Eye (tissue), 1 donor: ENCODE measurements at regions not wholly inside any gene's neighbourhood (a gene's known extent, or its start where the extent isn't known, plus 50 kb on each side); places are given as distances from the start of the nearest gene placed in this dataset.
A peak's percentile ranks its signal among the peaks of the same experiment; 100 is the strongest.

Experiments
- DNase-seq: peaks from one replicate; pipeline ENCODE4 v3.0.0-alpha.2; 2015

DNA sequence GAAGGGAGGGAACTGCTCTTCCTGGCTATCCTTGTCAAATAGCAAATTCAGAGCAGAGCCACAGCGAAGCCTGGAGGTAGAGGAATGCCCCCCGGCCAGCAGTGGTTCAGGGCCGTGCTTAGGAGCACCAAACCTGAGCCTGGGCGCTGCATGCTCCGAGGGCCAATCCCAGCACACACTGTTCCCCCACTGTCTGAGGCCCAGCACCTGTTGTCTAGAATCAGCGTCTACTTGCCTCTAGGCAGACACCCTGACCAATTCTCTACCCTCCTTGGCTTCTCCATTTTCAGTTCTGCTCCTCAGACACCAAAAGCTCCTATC lies 177.6 kb upstream of the PKDCC start:
- no peak for DNase-seq

GRCh38 chr2:41871080-41871479 lies 176.7 kb upstream of the PKDCC start:
- DNase-seq = peak; percentile 62

DNA sequence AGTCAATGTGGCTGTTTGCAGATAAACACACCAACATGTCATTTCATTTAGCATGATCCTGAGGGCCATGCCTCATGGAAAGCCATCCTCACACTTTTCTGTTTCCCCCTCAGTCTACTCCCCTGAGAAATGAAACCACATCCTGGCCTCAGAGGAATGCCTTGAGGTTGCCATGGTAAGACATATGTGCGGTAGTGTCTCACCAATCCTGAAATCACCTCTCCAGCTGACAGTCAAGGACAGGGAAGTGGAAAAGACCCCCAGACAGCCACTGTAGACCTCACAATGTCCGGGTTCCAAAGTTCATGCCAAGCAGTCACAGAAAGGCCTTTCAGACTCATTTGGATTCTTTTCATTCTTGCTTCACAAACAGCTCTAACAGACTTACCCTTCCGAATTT lies 175.2 kb upstream of the PKDCC start:
- no peak for DNase-seq

DNA sequence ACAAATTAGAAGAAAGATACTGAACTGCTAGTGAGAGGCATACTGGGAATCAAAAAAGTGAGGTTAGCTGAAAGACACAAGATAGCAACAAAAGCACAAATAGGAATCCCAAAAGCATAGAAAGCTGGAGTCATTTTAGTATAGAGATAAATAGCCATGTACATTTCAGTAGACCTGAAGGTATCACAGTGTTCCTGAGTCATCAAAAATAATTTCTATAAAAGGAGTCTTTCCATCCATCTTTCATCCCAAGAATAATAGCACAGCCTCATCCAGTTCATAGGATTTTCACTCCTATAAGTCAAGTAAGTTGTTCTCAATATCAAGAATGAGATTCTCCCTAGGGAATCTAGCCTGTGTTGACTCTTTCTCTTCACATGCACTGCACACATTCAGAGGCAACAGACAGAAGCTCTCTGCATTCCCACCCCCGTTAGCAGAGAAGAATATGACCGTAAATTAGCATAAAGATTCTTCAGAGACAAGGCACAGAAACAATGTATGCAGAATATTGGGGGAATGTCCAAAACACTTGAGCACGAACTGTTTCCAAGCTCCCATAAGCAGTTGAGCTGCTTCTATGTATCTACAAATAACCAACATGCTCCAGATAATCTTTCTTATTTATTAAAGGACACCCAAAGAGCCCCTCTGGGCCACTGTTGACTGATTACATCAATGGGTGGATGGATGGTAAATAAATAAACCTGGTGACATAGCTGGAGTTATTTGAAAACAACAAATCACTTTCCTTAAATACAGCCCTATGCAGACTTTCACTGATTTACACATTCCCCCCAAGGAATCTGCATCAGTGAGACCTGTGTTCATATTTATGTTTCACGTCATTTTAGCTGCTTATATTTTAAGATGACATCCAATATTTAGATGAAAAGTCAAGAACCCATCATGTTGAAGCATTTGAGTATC lies 174.5 kb upstream of the PKDCC start:
- no peak for DNase-seq

DNA sequence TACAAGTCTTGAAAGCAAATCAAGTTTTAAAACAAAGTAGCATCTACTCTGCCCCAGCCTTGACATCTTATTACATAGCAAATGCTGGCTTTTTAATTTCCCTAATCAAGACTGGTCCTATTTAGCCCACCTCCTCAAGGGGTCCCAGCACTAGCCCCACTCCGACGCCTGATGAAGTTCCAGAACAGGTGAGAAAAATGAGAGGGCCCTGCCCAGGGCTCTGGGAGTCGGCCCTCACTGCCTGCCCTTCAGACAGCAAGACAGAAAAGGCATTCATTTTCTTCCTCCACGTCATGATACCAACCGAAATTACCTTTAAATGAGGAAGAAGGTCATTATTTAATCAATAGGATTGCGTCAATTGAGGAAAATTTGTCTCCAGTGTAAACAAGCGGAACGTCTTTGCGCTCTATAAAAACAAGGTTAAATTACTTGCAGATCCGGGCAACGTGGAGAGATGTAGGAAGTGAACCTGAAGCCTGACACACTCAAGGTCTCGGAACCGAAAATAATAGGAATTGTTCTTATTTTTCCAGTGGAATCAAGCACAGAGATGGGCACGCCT lies 170.6 kb upstream of the PKDCC start:
- no peak for DNase-seq

DNA sequence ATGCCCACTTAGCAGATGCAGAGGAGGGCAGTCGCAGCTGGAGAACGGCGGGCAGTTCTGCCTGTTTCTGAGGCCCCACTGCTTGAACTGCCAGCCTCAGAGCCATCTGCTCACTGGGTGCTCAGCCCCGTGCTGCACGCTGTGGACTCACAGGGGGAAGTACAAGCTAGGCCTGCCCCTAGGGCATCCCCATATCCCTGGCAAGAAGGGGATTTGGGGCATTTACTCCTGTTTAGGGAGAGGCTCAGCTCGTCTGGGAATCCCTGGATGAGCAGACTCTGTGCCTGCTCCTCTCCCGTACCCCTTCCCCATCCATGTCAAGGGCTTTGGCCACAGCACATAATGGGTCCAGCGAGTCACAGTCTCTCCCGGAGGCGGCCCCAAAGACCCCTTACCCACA lies 169.8 kb upstream of the PKDCC start:
- DNase-seq = no peak

DNA sequence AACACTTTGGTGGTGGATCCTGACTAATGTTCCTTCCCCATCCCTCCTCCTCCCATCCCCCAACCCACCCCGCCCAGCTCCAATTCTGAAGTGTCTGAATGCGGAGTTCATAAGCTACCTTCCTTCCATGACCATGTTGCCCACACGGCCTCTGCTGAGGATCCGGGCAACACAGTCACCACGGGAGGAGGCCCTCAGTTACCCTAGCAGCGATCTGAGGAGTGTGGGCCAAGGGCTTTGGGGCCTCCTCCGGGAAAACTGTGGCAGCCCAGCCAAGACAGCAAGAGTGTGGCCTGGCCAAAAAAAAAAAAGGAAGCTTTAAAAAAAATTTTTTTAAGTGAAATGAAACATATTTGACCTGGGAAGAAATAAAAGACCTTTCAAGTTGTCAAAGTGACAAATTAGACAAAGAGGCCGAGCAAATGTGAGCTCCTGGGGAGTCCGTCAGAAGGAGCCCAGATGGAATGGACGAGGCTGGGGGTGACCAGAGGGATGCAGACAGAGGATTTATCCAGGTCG lies 169.0 kb upstream of the PKDCC start:
- DNase-seq = no peak

- peak; percentile 67 for DNase-seq
Measured at GRCh38 chr2:41879235-41879916, 168.4 kb upstream of the PKDCC start.

- no peak for DNase-seq
Measured at GRCh38 chr2:41880561-41881243, 167.1 kb upstream of the PKDCC start.

DNA sequence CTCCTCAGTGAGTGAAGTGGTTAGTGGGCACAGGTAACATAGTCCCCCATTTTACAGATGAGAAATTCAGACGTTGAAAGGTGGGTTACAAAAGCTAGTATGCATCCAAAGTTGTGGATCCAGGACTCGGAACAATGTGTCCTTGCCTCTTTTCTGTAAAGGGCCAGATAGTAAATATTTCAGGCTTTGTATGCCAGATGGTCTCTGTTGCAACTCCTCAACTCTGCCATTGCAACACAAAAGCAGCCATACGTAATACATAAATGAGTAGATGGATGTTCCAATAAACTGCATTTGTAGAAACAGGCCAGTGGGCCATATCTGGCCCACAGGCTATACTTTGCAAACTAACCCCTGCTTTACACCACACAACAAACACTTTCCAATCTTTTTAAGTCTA lies 166.6 kb upstream of the PKDCC start:
- DNase-seq = no peak

GRCh38 chr2:41884718-41885117 lies 163.1 kb upstream of the PKDCC start:
- DNase-seq = no peak

DNA sequence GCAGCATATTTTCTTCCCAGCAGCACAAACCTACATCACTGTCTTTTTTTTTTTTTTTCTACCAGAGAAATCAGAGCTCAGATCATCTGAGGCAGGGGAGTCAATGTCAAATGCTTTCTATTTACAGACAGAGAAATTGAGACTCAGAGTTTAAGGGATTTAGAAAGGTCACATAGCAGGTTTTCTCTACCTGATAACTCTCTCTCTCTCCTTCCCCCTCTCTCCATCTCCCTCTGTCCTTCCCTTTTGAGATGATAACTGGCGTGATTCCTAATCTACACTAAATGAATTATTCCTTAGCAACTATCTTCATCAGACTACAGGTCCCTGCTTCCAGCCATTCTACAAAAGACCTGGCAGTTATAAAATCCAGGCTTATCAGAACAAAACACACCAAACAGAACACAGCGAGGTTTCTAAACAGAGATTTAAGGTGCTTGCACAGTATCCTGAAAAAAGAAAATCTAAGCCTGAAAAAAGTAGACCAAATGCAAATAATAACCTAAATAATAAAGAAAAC lies 161.6 kb upstream of the PKDCC start:
- no peak for DNase-seq

DNA sequence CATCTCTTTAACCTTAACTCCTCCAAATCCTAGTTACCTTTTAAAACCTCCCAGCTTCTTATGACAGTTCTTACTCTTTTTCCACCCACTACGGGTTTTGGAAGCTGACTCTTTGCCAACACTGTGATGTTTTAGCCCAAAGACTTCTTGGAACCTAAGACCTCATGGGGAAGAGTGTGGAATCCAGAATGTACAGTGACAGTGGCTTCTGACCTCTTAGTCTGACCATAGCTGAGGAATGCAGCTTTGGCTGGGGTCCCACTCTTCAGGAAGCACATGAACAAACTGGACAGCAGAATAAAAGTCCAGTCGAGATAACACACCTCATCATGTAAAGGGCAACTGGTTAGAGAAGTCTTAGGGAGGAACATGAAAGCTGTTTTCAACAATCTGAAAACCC lies 161.1 kb upstream of the PKDCC start:
- no peak for DNase-seq

- DNase-seq = no peak
Measured at GRCh38 chr2:41890341-41890740, 157.5 kb upstream of the PKDCC start.

- no peak for DNase-seq
Measured at GRCh38 chr2:41892476-41892875, 155.3 kb upstream of the PKDCC start.

DNA sequence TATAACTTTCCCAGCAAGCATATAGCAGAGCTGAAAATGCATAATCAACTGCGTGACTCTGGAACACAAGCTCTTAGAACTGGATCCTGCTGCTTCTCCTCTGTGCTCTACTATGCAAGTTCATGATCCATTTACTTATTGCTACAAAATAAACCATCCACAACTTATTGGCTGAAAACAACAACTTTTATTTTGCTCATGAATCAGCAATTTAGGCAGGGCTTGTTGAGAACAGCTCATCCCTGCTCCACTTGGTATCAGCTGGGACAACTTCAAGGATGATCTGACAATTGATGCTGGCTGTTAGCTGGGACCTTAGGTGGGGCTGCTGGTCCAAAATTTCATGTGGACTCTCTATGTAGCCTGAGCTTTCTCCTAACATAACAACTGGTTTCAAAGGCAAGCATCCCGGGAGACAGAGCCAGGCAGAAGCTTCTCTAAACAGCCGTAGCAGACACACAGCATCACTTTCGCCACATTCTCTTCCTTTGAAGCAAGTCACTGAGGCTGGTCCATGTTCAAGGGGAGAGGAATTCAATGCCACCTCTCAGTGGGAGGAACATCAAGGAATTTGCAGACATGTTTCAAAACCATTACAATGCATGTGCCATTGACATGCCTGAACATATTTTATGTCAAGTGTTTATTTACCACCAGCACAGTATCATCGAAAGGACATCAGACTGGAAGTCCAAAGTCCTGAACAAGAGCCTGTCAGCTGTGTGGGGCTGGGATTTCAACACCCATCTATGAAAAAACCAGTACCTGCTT lies 153.1 kb upstream of the PKDCC start:
- no peak for DNase-seq

GRCh38 chr2:41895334-41895664 lies 152.5 kb upstream of the PKDCC start:
- no peak for DNase-seq

GRCh38 chr2:41896186-41896846 lies 151.5 kb upstream of the PKDCC start:
- DNase-seq = no peak

GRCh38 chr2:41899189-41899588 lies 148.6 kb upstream of the PKDCC start:
- DNase-seq = no peak

DNA sequence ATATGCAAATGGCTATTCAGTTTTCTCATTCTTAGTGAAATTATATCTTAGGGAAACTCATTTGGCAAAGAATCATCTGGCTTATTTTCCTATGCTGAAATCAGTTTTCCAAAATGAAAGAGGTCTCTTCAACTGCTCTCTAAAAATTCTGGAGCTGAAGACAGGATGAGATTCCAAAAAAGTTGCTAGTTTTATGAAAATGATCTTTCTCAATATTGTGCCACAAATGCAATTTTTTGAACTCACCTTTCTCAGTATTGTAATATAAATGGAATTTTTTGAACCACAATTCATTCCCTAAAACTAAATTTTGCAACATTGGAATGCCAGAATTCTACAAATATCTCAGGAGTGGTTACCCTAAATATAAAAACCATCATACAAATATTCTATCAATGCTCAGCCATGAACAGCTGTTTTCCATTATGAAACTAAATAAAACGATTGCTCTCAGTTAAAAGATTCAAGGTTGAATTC lies 147.7 kb upstream of the PKDCC start:
- DNase-seq = no peak

DNA sequence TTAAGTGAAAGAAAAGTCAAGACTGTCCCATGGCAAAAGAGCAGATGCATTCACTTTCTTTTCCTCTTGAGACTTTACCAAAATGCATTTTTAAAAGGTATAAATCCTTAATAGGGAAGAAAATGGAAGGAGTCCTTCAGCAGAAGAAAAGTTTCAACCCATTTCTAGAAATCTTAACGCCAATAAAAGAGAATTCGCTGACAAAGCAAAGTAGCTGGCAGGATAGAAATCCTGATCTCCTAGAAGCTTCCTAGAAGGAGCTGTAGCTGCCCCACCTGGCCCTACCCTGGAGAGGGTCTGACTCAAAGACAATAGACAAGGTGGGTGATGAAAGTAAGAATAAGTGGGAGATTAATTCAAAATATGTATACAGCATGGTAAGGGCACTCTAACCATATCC lies 144.9 kb upstream of the PKDCC start:
- DNase-seq = no peak
